ENCODE measurements at regions not wholly inside any gene's neighbourhood (a gene's known extent, or its start where the extent isn't known, plus 50 kb on each side); places are given as distances from the start of the nearest gene placed in this dataset.

DNA sequence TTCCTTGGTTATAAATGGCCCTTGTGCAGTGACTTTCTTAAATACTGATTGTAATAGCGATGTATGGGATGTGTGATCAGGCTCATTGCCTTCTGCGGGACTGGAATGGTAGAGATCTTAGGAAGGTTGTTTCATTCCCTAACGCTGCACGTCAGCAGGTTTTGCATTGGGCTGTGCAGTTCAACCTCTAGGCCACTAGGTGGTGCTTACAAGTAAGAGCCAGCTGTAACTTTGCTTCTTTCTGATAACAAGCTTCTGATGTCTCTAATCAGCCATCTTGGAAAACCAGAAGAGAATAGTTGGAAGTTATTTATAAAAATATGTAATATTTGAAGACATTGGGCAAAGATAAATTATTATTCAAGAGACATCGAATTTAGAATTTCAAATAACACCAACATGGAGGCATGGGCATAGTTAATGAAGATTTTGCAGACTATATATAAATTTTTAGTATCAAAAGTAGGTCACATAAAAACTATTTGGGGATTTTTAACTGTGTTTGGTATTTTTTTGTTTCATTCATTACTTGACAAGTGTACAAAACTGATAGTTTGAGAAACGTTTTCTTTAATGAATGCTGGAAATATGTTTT, 339.7 kb upstream of the PCDH7 start:
- Histone ChIP-seq H3K9ac (ENCODE audit: insufficient read depth in 1 of 2, low read length in 2 of 2) (no peak overlapping the region), H3K4me1 (ENCODE audit: control insufficient read depth in 5 of 5, insufficient read depth in 5 of 5, low read length in 5 of 5) (no peaks in the 10 kb centered on the region), H3K36me3 (ENCODE audit: control insufficient read depth in 4 of 4, insufficient read depth in 4 of 4, low read length in 4 of 4) (no peaks in the 10 kb centered on the region), H3K27ac (ENCODE audit: low read depth in 1 of 2, low read length in 1 of 2) (no peak overlapping the region), H3K4me3 (no peak overlapping the region), H3K27me3 (ENCODE audit: control insufficient read depth in 3 of 3, insufficient read depth in 3 of 3, low read length in 2 of 3) (no peaks in the 10 kb centered on the region), H3K9me3 (ENCODE audit: control insufficient read depth in 4 of 4, insufficient read depth in 3 of 4, low read length in 3 of 4) (no peaks in the 10 kb centered on the region)
- TF ChIP-seq, protein P1, sequence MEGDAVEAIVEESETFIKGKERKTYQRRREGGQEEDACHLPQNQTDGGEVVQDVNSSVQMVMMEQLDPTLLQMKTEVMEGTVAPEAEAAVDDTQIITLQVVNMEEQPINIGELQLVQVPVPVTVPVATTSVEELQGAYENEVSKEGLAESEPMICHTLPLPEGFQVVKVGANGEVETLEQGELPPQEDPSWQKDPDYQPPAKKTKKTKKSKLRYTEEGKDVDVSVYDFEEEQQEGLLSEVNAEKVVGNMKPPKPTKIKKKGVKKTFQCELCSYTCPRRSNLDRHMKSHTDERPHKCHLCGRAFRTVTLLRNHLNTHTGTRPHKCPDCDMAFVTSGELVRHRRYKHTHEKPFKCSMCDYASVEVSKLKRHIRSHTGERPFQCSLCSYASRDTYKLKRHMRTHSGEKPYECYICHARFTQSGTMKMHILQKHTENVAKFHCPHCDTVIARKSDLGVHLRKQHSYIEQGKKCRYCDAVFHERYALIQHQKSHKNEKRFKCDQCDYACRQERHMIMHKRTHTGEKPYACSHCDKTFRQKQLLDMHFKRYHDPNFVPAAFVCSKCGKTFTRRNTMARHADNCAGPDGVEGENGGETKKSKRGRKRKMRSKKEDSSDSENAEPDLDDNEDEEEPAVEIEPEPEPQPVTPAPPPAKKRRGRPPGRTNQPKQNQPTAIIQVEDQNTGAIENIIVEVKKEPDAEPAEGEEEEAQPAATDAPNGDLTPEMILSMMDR (IDR thresholded peaks at IDR 0.05; ENCODE audit: control extremely low read depth, extremely low read depth), result no peak
- peak in 1 of 3 donors; percentile 10 for DNase-seq
- no peak for ATAC-seq (ENCODE audit: insufficient read depth, low FRiP score)
- WGBS, 2 donors, result 56 to 59% methylated on average over 6 of the region's 6 CpGs

- no peak overlapping the region for H3K4me3 ChIP-seq
- no peaks in the 10 kb centered on the region for H3K4me1 ChIP-seq (ENCODE audit: control insufficient read depth in 5 of 5, insufficient read depth in 5 of 5, low read length in 5 of 5)
- ATAC-seq (ENCODE audit: insufficient read depth, low FRiP score) (no peak), DNase-seq (no peak)
- TF ChIP-seq, protein P1 (IDR thresholded peaks at IDR 0.05; ENCODE audit: control extremely low read depth, extremely low read depth), result no peak
- H3K9ac ChIP-seq (ENCODE audit: insufficient read depth in 1 of 2, low read length in 2 of 2), result no peak overlapping the region
- no peaks in the 10 kb centered on the region for H3K9me3 ChIP-seq (ENCODE audit: control insufficient read depth in 4 of 4, insufficient read depth in 3 of 4, low read length in 3 of 4)
- H3K27ac ChIP-seq (ENCODE audit: low read depth in 1 of 2, low read length in 1 of 2), result no peak overlapping the region
- 58 to 62% methylated on average over 2 of the region's 2 CpGs for WGBS, 2 donors
- no peaks in the 10 kb centered on the region for H3K36me3 ChIP-seq (ENCODE audit: control insufficient read depth in 4 of 4, insufficient read depth in 4 of 4, low read length in 4 of 4)
- H3K27me3 ChIP-seq (ENCODE audit: control insufficient read depth in 3 of 3, insufficient read depth in 3 of 3, low read length in 2 of 3), result no peaks in the 10 kb centered on the region
These were observed 334.5 kb upstream of the PCDH7 start for GRCh38 chr4:30385650-30386049.

DNA sequence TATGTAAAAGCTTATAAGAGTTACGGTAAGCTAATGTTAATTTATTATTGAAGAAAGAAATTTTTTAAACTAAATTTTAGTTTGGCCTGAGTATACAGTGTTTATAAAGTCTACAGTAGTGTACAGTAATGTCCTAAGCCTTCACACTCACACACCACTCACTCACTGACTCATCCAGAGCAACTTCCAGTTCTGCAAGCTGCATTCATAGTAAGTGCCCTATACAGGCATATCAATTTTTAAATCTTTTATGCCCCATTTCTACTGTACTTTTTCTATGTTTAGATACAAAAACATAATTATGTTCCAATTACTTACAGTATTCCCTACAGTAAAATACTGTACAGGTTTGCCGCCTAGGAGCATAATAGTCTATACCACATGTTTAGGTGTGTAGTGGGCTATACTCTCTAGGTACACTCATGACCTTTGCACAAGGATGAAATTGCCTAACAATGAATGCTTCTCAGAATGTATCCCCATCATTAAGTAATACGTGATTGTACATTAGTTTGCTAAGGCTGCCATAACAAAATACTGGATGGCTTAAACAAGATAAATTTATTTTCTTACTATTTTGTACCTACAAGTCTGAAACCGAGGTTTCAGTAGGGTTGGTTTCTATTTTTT, 333.8 kb upstream of the PCDH7 start:
- ATAC-seq (ENCODE audit: insufficient read depth, low FRiP score) (no peak), DNase-seq (no peak)
- TF ChIP-seq, protein P1 (IDR thresholded peaks at IDR 0.05; ENCODE audit: control extremely low read depth, extremely low read depth), result no peak
- H3K27me3 ChIP-seq (ENCODE audit: control insufficient read depth in 3 of 3, insufficient read depth in 3 of 3, low read length in 2 of 3), result no peaks in the 10 kb centered on the region
- no peak overlapping the region for H3K4me3 ChIP-seq
- H3K27ac ChIP-seq (ENCODE audit: low read depth in 1 of 2, low read length in 1 of 2), result no peak overlapping the region
- H3K36me3 ChIP-seq (ENCODE audit: control insufficient read depth in 4 of 4, insufficient read depth in 4 of 4, low read length in 4 of 4), result no peaks in the 10 kb centered on the region
- H3K4me1 ChIP-seq (ENCODE audit: control insufficient read depth in 5 of 5, insufficient read depth in 5 of 5, low read length in 5 of 5), result no peaks in the 10 kb centered on the region
- 92 to 95% methylated on average over 4 of the region's 4 CpGs for WGBS, 2 donors
- no peaks in the 10 kb centered on the region for H3K9me3 ChIP-seq (ENCODE audit: control insufficient read depth in 4 of 4, insufficient read depth in 3 of 4, low read length in 3 of 4)
- no peak overlapping the region for H3K9ac ChIP-seq (ENCODE audit: insufficient read depth in 1 of 2, low read length in 2 of 2)
